ENCODE measurements at regions not wholly inside any gene's neighbourhood (a gene's known extent, or its start where the extent isn't known, plus 50 kb on each side); places are given as distances from the start of the nearest gene placed in this dataset.

DNA sequence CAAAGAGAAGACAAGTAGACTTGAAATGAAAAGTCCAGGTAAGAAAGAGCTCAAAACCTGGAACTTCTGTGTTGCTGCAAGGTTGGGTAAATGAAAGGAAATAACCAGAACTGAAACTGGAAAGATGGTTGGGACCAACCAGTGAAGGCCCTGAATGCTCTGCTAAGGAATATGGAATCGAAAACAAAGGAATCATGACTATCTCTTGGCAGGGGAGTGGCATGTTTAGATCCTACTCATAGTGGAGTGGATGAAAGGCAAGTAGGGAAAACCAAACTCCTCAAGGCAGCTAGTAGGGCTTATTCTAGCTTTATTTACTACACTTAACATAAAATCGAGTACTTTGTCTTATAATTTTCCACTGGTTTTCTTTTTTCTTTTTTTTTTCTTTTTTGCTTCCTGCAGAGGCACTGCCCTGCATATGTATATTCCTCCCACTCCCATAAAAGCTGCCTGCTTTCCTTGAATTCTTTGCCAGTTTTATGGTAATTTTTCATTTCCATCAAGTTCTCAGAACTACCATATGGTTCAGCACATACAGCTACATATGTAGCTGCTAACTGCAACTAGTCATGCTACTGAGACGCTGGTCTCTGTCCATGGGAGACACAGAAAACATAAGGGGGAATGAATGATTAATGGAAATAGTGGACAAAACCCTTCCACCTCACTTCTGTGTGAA, 247.1 kb upstream of the TMTC1 start:
- dilution Hi-C loops (cut with HindIII; ENCODE audit: low sequenced_read_pairs, unreplicated experiment) (no loop called here), in situ Hi-C loops (cut with MboI; ENCODE audit: low sequenced_read_pairs) (no loop called here), intact Hi-C loops (cut with micrococcal nuclease) (no loop called here)
- no peak overlapping the region for H2BK120ac ChIP-seq (ENCODE audit: low read depth, low read length)
- H3K27ac ChIP-seq (ENCODE audit: insufficient read depth, low read length): no peak overlapping the region
- H3K4me2 ChIP-seq (ENCODE audit: low read depth, low read length): no peak overlapping the region
- no peak overlapping the region for H4K91ac ChIP-seq (ENCODE audit: insufficient read depth, low read depth, low read length)
- no peak overlapping the region for H3K9ac ChIP-seq (ENCODE audit: low read depth, low read length)
- H3K23ac ChIP-seq (ENCODE audit: low read depth, low read length): no peak overlapping the region
- H3K18ac ChIP-seq (ENCODE audit: low read depth, low read length): no peak overlapping the region
- H2AK9ac ChIP-seq (replicated peaks; ENCODE audit: low read depth, low read length, poor library complexity): no peak overlapping the region
- H4K8ac ChIP-seq (ENCODE audit: low read depth in 2 of 2, low read length in 2 of 2): no peak overlapping the region
- H2BK20ac ChIP-seq (ENCODE audit: low read depth, low read length): no peak overlapping the region
- no peaks in the 10 kb centered on the region for H3K27me3 ChIP-seq (ENCODE audit: control insufficient read depth, insufficient read depth, low read length)
- H3K14ac ChIP-seq (replicated peaks; ENCODE audit: low read depth, low read length): no peak overlapping the region
- no peak for ATAC-seq (ENCODE audit: low read depth)
- DNase-seq: no peak
- no peak overlapping the region for H2AFZ ChIP-seq (replicated peaks; ENCODE audit: low read length, poor library complexity)
- WGBS, 2 experiments (ENCODE audit: extremely low coverage in 2 of 2, insufficient read length in 1 of 2): no CpG with 5 or more reads among the region's 3 CpGs
- H3K4ac ChIP-seq (ENCODE audit: low read depth, low read length): no peak overlapping the region
- no peaks in the 10 kb centered on the region for H4K20me1 ChIP-seq (ENCODE audit: insufficient read depth, low read length)
- no peaks in the 10 kb centered on the region for H3K9me1 ChIP-seq (ENCODE audit: insufficient read depth, low read length)
- TF ChIP-seq CEBPB (IDR thresholded peaks at IDR 0.05; ENCODE audit: low read depth, low read length): no peak
- no peak for TF ChIP-seq POLR2A (IDR thresholded peaks at IDR 0.05; ENCODE audit: low read depth, low read length)
- no peak for TF ChIP-seq SMC3 (IDR thresholded peaks at IDR 0.05; ENCODE audit: low read depth, low read length)
- no peak for TF ChIP-seq NFE2L2 (IDR thresholded peaks at IDR 0.05; ENCODE audit: low read depth, low read length)
- TF ChIP-seq, protein P1, sequence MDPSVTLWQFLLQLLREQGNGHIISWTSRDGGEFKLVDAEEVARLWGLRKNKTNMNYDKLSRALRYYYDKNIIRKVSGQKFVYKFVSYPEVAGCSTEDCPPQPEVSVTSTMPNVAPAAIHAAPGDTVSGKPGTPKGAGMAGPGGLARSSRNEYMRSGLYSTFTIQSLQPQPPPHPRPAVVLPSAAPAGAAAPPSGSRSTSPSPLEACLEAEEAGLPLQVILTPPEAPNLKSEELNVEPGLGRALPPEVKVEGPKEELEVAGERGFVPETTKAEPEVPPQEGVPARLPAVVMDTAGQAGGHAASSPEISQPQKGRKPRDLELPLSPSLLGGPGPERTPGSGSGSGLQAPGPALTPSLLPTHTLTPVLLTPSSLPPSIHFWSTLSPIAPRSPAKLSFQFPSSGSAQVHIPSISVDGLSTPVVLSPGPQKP (IDR thresholded peaks at IDR 0.05; ENCODE audit: borderline replicate concordance, low read depth, low read length): no peak
- no peak overlapping the region for H2AK5ac ChIP-seq (ENCODE audit: low read depth, low read length)
- peaks cover 2% of the 10 kb centered on the region for H3K4me1 ChIP-seq (ENCODE audit: control insufficient read depth, insufficient read depth, low read length)
- H3K79me1 ChIP-seq (ENCODE audit: low read depth in 1 of 2, low read length in 2 of 2): no peaks in the 10 kb centered on the region
- H3K9me3 ChIP-seq (ENCODE audit: control insufficient read depth, insufficient read depth, low read length): no peaks in the 10 kb centered on the region
- H3K4me3 ChIP-seq (ENCODE audit: insufficient read depth, low read depth, low read length): no peak overlapping the region
- no peak overlapping the region for H4K5ac ChIP-seq (ENCODE audit: low read depth, low read length)
- ChIA-PET CTCF (no interaction called here), POLR2A (ENCODE audit: unreplicated experiment) (no interaction called here)
- BruUV-seq (replicated peaks): no TSS peak
- no peaks in the 10 kb centered on the region for H3K36me3 ChIP-seq (ENCODE audit: control insufficient read depth, insufficient read depth, low read length)
- H2BK15ac ChIP-seq (ENCODE audit: low read depth, low read length): no peak overlapping the region
- H3K56ac ChIP-seq (ENCODE audit: extremely low read depth, insufficient read depth, low read length): no peak overlapping the region
- no peak overlapping the region for H2BK5ac ChIP-seq (ENCODE audit: low read depth, low read length, poor library complexity, severe bottlenecking)
